Fibroblast of skin of right quadriceps (primary cell): ENCODE measurements at regions not wholly inside any gene's neighbourhood (a gene's known extent, or its start where the extent isn't known, plus 50 kb on each side); places are given as distances from the start of the nearest gene placed in this dataset.
"Not testable (repeated sequence)": the region's sequence is repeated elsewhere in the genome, so short reads cannot be mapped to it uniquely, and the experiment has no call there.

ENCODE experiments used
- DNase-seq: peaks from one replicate; pipeline ENCODE4 v3.0.0-alpha.2; 2013

- DNase-seq, result peak; percentile 28
Observed at GRCh38 chr3:166435469-166436057, 598.3 kb upstream of the BCHE start.

DNA sequence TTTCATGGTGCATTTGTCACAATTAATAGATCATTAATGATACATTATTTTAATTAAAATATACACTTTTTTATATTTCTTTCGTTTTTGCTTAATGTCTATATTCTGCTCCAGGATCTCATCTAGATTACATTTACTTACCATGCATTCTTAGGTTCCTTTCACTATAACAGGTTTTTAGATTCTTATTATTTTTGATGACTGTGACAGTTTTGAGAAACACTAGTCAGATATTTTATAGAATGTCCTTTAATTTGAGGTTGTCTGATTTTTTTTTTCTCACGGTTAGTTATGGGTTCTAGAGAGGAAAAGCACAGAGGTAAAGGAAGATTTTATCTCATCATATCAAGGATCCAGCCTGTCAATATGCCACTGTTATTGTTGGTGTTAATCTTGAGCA lies 595.8 kb upstream of the BCHE start:
- no peak for DNase-seq

GRCh38 chr3:166425900-166426611 lies 588.8 kb upstream of the BCHE start:
- DNase-seq, result no peak

GRCh38 chr3:166425021-166425420 lies 587.8 kb upstream of the BCHE start:
- DNase-seq, result no peak

- DNase-seq, result not testable (repeated sequence)
Observed at GRCh38 chr3:166423824-166424513, 586.7 kb upstream of the BCHE start.

DNA sequence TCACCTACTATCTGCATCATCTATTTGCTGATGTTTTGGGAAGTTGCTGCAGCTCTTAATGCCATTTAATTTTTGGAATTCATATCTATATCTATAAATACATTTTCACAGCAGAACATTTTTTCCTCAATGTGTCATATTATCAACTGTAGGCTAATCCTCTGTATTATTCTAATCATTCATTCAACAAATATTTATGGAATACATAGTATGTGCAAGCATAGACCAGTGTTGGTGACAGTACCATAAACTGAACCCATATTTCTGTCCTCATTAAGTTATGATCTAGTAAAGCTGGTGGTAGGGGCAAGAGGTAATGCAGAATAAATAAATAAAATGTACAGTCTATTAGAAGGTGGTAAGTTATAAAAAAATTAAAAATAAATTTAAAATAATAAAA lies 585.3 kb upstream of the BCHE start:
- peak; percentile 34 for DNase-seq

DNA sequence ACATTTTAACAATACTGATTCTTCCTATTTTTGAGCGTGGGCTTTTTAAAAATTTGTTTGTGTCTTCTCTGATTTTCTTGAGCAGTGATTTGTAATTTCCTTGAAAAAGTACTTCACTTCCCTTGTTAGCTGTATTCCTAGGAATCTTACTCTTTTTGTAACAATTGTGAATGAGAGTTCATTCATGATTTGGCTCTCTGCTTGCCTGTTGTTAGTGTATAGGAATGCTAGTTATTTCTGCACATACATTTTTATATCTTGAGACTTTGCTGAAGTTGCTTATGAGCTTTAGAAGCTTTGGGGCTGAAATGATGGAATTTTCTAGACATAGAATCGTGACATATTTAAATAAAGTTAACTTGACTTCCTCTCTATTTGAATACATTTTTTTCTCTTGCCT lies 582.8 kb upstream of the BCHE start:
- peak; percentile 4 for DNase-seq

GRCh38 chr3:166405896-166406295 lies 568.7 kb upstream of the BCHE start:
- peak; percentile 3 for DNase-seq

DNA sequence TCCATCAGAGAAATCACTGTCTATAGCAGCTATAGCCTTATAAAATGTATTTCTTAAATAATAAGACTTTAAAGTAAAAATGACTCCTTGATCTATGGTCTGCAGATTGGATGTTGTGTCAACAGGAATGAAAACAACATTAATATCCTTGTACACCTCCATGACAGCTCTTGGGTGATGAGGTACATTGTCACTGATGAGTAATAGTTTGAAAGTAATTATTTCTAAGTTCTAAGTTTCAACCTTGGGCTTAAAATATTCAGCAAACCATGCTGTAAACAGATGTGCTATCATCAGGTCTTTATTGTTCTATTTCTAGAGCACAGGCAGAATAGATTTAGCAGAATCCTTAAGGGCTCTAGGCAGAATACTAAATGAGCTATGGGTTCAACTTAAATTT lies 568.2 kb upstream of the BCHE start:
- peak; percentile 1 for DNase-seq

- no peak for DNase-seq
Observed at GRCh38 chr3:166390303-166390702, 553.1 kb upstream of the BCHE start.

DNA sequence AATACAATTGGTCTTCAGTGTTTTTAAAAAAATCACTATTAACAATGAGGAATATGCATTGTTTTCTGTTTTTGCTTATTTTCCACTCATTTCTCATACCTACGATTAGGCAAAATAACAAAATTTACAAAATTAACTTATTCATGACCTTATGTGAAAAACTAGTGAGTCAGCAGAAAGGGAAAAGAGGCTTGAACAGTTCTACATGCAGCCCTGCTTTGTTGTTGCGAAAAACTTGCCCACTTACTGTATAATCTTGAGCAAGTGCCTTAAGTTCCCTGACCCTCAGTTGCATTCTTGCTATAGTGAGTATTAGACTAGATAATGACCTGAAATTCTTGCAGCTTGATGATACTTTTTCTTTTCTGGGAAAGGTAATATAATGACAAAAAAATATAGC lies 551.1 kb upstream of the BCHE start:
- DNase-seq, result no peak

DNA sequence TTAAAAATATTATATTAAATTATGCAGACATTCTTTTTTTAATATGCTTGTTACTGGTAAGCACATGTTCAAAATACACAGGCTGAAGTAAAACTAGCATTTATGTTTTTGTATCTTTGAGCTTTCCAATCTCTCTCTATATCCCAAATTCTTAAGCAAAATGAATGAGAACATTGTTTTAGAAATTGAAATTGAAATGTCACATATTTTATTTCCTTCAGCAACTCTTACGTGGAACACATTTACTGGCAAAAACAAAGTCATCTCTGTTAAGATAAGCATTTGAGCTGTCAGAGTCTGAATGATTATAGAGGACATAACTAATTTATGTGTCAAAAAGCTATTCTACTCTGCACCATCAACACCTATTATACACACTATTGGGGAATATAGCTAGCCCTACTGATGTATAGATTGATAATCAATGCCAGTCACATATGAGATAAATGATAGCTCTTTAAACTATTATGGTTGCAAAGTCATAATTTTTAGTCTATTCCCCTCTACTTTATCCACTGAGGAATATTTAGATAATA lies 535.4 kb upstream of the BCHE start:
- no peak for DNase-seq

DNA sequence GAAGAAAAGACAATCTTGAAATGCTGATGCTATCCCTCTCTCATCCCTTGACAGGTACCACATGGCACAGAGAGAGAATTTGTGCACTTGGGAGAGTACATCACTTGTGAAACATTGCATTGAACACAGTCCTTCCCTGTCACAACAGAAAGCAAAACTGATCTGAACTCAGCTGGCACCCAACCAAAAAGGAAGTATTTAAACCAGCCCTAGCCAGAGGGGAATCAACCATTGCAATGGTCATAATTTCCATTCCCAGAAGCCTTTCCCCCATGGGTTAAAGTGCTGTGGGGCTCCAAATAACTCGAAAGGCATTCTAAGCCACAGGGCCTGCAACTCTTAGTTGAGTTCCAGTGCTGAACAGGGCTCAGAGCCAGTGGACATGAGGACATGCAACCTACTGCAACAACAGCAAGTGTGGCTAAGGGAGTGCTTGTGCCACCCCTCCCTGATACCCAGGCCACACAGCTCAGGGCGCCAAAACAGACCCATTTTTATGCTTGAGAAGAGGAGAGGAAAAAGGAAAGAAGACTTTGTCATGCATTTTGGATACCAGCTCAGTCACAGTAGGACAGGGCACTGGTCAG lies 530.8 kb upstream of the BCHE start:
- DNase-seq, result peak; percentile 6

- DNase-seq, result no peak
Observed at GRCh38 chr3:166362698-166363097, 525.5 kb upstream of the BCHE start.

DNA sequence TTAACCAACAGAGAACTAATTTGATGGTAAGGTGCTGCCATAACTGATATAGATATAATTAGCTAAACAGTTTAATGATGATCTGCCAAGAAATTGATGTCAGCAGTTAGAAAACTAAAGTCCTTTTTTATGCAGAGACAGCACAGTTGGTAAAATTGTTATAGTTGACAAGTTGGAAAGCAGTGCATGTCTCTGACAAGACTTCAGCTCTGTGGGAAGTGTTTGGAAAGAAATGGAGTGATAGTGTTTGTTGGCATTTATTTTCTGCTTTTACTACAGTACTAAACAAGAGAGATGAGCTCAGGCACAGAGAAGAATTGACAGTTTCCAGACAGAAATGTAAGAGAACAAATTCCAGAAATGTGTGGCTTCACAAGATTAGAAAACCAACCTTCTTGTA lies 523.5 kb upstream of the BCHE start:
- DNase-seq, result no peak

DNA sequence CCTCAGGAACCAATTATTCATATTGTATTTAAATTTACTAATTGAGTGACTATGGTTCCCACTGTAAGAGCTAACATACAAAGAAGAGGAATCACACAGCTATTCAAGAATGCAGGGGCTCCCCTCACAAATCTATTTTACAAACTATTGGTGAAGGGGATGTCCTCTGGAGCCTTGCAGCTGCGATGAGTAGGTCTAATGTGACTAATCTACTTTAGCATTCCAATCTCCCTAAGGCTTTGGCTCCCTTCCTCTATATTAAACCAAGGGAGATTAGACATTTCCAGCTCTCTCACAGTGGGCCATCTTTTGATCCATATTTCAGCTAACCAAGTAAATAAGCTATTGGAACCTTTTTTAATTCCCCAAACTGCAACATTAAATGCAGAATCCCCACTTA lies 514.2 kb upstream of the BCHE start:
- DNase-seq, result peak; percentile 36

DNA sequence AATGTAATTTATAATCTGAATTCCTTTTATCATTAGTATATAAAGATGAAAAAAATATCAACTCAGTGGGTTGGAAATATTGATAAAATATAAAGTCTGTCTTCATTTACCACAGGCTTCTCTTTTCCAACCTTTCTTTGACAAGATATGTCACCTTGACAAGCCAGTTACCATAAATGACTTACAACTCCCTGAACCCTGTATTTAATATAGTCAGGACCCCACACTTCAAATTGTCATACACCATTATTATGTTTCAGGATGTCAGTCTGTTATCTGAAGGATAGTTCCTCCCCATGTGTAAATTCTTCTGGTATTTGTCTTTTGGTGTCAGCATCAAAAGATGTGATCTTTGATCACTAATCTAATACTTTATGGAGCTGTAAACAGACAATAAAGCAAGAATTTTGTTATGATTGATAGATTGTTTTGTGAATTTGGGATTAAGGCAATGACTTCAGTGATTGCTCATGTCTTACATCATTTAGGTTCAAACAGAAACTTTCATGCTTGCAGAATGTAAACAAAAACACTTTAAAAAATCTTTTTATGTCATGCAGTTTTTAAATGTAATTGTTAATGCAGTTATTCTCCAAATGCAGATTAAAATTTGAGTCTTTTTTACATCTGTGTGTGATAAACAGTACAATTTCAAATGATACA lies 503.5 kb upstream of the BCHE start:
- DNase-seq, result no peak

GRCh38 chr3:166324401-166324800 lies 487.2 kb upstream of the BCHE start:
- DNase-seq, result no peak

DNA sequence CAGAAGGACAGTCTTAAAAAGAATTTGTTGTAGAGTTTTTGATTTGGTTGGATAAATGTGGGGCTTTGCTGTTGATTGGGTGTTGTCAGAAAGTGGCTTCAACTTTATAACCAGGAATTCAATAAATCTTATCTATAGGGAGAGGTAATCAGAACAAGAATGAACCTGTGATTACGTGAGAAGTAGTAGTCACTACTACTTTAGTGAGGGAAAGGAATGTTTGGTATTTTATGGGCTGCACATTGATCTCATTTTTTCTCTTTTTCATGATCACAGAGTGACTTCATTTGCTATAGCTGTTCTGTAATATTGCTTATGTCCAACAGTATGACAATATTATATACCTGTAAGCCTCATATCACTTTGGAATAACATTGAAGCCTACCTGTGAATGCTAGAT lies 485.2 kb upstream of the BCHE start:
- DNase-seq, result no peak

- DNase-seq, result no peak
Observed at GRCh38 chr3:166307756-166308350, 470.6 kb upstream of the BCHE start.

GRCh38 chr3:166304584-166304983 lies 467.4 kb upstream of the BCHE start:
- DNase-seq, result peak; percentile 3

DNA sequence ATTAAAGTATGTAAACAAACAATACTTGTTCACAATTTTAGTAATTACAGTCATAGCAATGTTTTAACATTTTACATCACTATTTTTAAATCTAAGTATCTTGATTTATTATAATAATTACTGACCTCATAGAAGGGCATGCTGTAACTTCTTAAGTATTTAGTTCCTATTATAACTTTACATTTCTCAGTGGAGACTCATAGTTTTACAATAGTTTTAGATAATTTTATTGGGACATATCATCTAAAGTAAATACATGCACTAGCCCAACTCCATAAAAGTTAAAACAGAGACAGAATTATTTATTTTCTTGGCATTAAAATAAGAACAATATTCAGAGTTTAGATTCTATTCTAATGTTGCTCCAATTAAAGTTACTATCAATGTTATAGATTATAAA lies 466.5 kb upstream of the BCHE start:
- peak; percentile 2 for DNase-seq

- no peak for DNase-seq
Observed at GRCh38 chr3:166302331-166302730, 465.1 kb upstream of the BCHE start.
